ENCODE measurements at regions not wholly inside any gene's neighbourhood (a gene's known extent, or its start where the extent isn't known, plus 50 kb on each side); places are given as distances from the start of the nearest gene placed in this dataset.

DNA sequence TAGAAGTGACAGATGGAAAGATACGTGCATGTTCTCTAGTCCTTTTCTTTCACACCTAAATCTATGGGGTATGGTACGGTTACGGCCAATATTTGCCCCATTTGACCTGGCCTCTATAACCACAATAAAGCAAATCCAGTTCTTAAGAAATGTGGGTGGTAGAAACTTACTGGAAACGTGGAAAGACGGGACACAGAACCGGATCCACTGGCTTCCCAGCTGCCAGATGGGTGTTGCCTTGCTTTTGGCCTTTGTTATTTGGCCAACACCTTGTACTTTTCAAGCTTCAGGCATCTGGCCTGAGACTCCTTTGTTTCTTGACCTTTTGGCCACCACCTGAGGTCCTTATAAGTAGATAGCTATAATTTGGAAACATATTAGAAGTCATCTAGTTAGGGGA lies 635.9 kb downstream of the SLC4A3 start:
- no peak overlapping the region for H3K4me3 ChIP-seq (ENCODE audit: low read length)
- no peaks in the 10 kb centered on the region for H3K36me3 ChIP-seq (ENCODE audit: insufficient read depth, low read length)
- H3K27me3 ChIP-seq (ENCODE audit: insufficient read depth, low read depth, low read length): no peaks in the 10 kb centered on the region
- H3K9me3 ChIP-seq (ENCODE audit: low read length): no peaks in the 10 kb centered on the region
- H4K20me1 ChIP-seq (ENCODE audit: insufficient read depth): no peaks in the 10 kb centered on the region
- no peaks in the 10 kb centered on the region for H3F3A ChIP-seq (ENCODE audit: insufficient read depth, low read length, poor library complexity, severe bottlenecking)
- no peaks in the 10 kb centered on the region for H3K79me2 ChIP-seq (replicated peaks; ENCODE audit: insufficient read depth, low read length)
- TF ChIP-seq MXI1 (conservative IDR thresholded peaks at IDR 0.05; ENCODE audit: poor library complexity, severe bottlenecking): no peak
- TF ChIP-seq SMC3 (conservative IDR thresholded peaks at IDR 0.05; ENCODE audit: poor library complexity): no peak
- TF ChIP-seq TAF1 (IDR thresholded peaks at IDR 0.05; ENCODE audit: low read depth): no peak
- no peak for TF ChIP-seq RAD21 (conservative IDR thresholded peaks at IDR 0.05)
- TF ChIP-seq EZH2 (IDR thresholded peaks at IDR 0.05; ENCODE audit: borderline replicate concordance, insufficient read depth, low read length, poor library complexity, severe bottlenecking): no peak
- no peak for TF ChIP-seq EP300 (conservative IDR thresholded peaks at IDR 0.05; ENCODE audit: poor library complexity, severe bottlenecking)
- no peak for TF ChIP-seq POLR2AphosphoS5 (IDR thresholded peaks at IDR 0.05)
- no peak for TF ChIP-seq CTCF (IDR thresholded peaks at IDR 0.05; ENCODE audit: poor library complexity, severe bottlenecking)
- TF ChIP-seq REST (IDR thresholded peaks at IDR 0.05; ENCODE audit: borderline replicate concordance): no peak
- no peak overlapping the region for H3K9ac ChIP-seq (ENCODE audit: low read length)
- H3K27ac ChIP-seq (ENCODE audit: low read length): no peak overlapping the region
- no peaks in the 10 kb centered on the region for H3K9me2 ChIP-seq (ENCODE audit: insufficient read depth, low read length)
- H2AFZ ChIP-seq (ENCODE audit: low read depth, low read length): no peak overlapping the region
- no peak overlapping the region for H3K4me2 ChIP-seq (ENCODE audit: low read length)

- Histone ChIP-seq H3K27ac (ENCODE audit: low read length) (no peak overlapping the region), H2AFZ (ENCODE audit: low read depth, low read length) (no peak overlapping the region), H3K36me3 (ENCODE audit: insufficient read depth, low read length) (no peaks in the 10 kb centered on the region), H3F3A (ENCODE audit: insufficient read depth, low read length, poor library complexity, severe bottlenecking) (no peaks in the 10 kb centered on the region), H3K4me2 (ENCODE audit: low read length) (no peak overlapping the region), H3K4me3 (ENCODE audit: low read length) (no peak overlapping the region), H3K9ac (ENCODE audit: low read length) (no peak overlapping the region), H3K27me3 (ENCODE audit: insufficient read depth, low read depth, low read length) (no peaks in the 10 kb centered on the region), H3K79me2 (replicated peaks; ENCODE audit: insufficient read depth, low read length) (no peaks in the 10 kb centered on the region), H4K20me1 (ENCODE audit: insufficient read depth) (no peaks in the 10 kb centered on the region), H3K9me2 (ENCODE audit: insufficient read depth, low read length) (no peaks in the 10 kb centered on the region), H3K9me3 (ENCODE audit: low read length) (no peaks in the 10 kb centered on the region)
- no peak for TF ChIP-seq TAF1 (IDR thresholded peaks at IDR 0.05; ENCODE audit: low read depth)
- TF ChIP-seq MXI1 (conservative IDR thresholded peaks at IDR 0.05; ENCODE audit: poor library complexity, severe bottlenecking): no peak
- TF ChIP-seq POLR2AphosphoS5 (IDR thresholded peaks at IDR 0.05): no peak
- no peak for TF ChIP-seq EP300 (conservative IDR thresholded peaks at IDR 0.05; ENCODE audit: poor library complexity, severe bottlenecking)
Measured at GRCh38 chr2:220269367-220269766, 641.9 kb downstream of the SLC4A3 start.
